PC-3 (cell line): ENCODE measurements at regions not wholly inside any gene's neighbourhood (a gene's known extent, or its start where the extent isn't known, plus 50 kb on each side); places are given as distances from the start of the nearest gene placed in this dataset.

ENCODE experiments used
- ATAC-seq: fragments of 200-7000 bp; cut with Tn5 transposase; 2 replicates; pipeline ENCODE4 v1.9.1; 2020; ENCODE audit warnings: mild to moderate bottlenecking, moderate library complexity
- BruUV-seq: library from RNA; stranded (reverse); fragments of 400-500 nt; replicated peaks from 2 replicates; lab custom pipeline; 2021; lab: Mats Ljungman, UMichigan
- CTCF ChIA-PET: fragments of 300-600 bp; sonication (Branson Sonifier 250); formaldehyde crosslinking; loops from one replicate; lab custom pipeline; 2022; ENCODE audit warnings: antibody characterized with exemption; lab: Charles Lee
- POLR2A ChIA-PET: fragments of 300-600 bp; sonication (Branson Sonifier 250); formaldehyde crosslinking; loops from one replicate; lab custom pipeline; 2022; ENCODE audit warnings: antibody characterized with exemption; ENCODE audit not compliant: unreplicated experiment; lab: Charles Lee
- DNase-seq: peaks from one replicate; pipeline ENCODE4 v3.0.0-alpha.2; 2015
- H2AFZ ChIP-seq: fragments of 300-600 bp; sonication (generic); 2 replicates; pipeline ENCODE4 v1.6.0; 2016; ENCODE audit warnings: antibody characterized with exemption, low read length
- H3F3A ChIP-seq: fragments of 300-600 bp; sonication (generic); one replicate; pipeline ENCODE4 v1.6.0; 2017; ENCODE audit warnings: antibody characterized with exemption, low read length, control low read depth, mild to moderate bottlenecking; ENCODE audit not compliant: unreplicated experiment
- H3K27ac ChIP-seq: fragments of 300-600 bp; sonication (generic); 2 replicates; pipeline ENCODE4 v1.5.1; 2016; ENCODE audit warnings: mild to moderate bottlenecking, low read length
- H3K27me3 ChIP-seq: fragments of 300-600 bp; sonication (generic); 2 replicates; pipeline ENCODE4 v1.6.1; 2016; ENCODE audit warnings: low read length, mixed read lengths
- H3K36me3 ChIP-seq: fragments of 300-600 bp; sonication (generic); 2 replicates; pipeline ENCODE4 v1.6.1; 2016; ENCODE audit warnings: low read depth, mixed run types, low read length, mixed read lengths
- H3K4me1 ChIP-seq: fragments of 300-600 bp; sonication (generic); 2 replicates; pipeline ENCODE4 v1.5.1; 2016; ENCODE audit warnings: low read length; ENCODE audit not compliant: insufficient read depth
- H3K4me2 ChIP-seq: fragments of 300-600 bp; sonication (generic); 2 replicates; pipeline ENCODE4 v1.6.0; 2016; ENCODE audit warnings: low read length
- H3K4me3 ChIP-seq: fragments of 300-600 bp; sonication (generic); 2 replicates; pipeline ENCODE4 v1.5.1; 2016; ENCODE audit warnings: mild to moderate bottlenecking, low read length, mixed read lengths
- H3K79me2 ChIP-seq: fragments of 300-600 bp; sonication (generic); 2 replicates; pipeline ENCODE4 v1.6.1; 2017; ENCODE audit warnings: low read length, mixed read lengths
- H3K9ac ChIP-seq: fragments of 300-600 bp; sonication (generic); 2 replicates; pipeline ENCODE4 v1.6.0; 2016; ENCODE audit warnings: mild to moderate bottlenecking, low read length
- H3K9me2 ChIP-seq: fragments of 300-600 bp; sonication (generic); replicated peaks from 2 replicates; pipeline ENCODE4 v1.6.1; 2016; ENCODE audit warnings: mixed run types, low read length, mixed read lengths
- H3K9me3 ChIP-seq: fragments of 300-600 bp; sonication (generic); 2 replicates; pipeline ENCODE4 v1.6.1; 2016; ENCODE audit warnings: low read length, mixed read lengths
- H4K20me1 ChIP-seq: fragments of 300-600 bp; sonication (generic); 2 replicates; pipeline ENCODE4 v1.6.1; 2016; ENCODE audit warnings: low read length, mixed read lengths
- CTCF ChIP-seq: fragments of 300-600 bp; sonication (generic); conservative IDR thresholded peaks from 2 replicates; pipeline ENCODE4 v1.5.1; 2017; ENCODE audit warnings: antibody characterized with exemption, low read depth, mild to moderate bottlenecking, low read length
- EZH2 ChIP-seq: fragments of 300-600 bp; sonication (generic); IDR thresholded peaks from one replicate; pipeline ENCODE4 v1.6.1; 2017; ENCODE audit warnings: antibody characterized with exemption, mild to moderate bottlenecking, low read length; ENCODE audit not compliant: unreplicated experiment
- EZH2phosphoT487 ChIP-seq: fragments of 300-600 bp; sonication (generic); IDR thresholded peaks from 2 replicates; pipeline ENCODE4 v1.6.1; 2018; ENCODE audit warnings: mild to moderate bottlenecking, antibody characterized with exemption, low read length, borderline replicate concordance
- intact Hi-C: fragments of 100-400 bp; cut with micrococcal nuclease; formaldehyde crosslinking; loops from 2 replicates; pipeline ENCODE4 v1.9.0; 2023

- H3K9ac ChIP-seq = peak overlapping the region; percentile 45
- intact Hi-C loops = loop anchor here (2.0 kb wide), 1 partner anchor 14 kb away; no protein-coding TSS in a partner anchor
- H3K9me2 ChIP-seq = no peaks in the 10 kb centered on the region
- H3K4me3 ChIP-seq = peak overlapping the region; percentile 56
- no peaks in the 10 kb centered on the region for H3K27me3 ChIP-seq
- 0 out of 2 replicates have a peak overlapping the region, but pooled peaks have one; percentile 24 for H2AFZ ChIP-seq
- peaks cover 44% of the 10 kb centered on the region for H3K4me1 ChIP-seq
- BruUV-seq = no TSS peak
- H3K36me3 ChIP-seq = no peaks in the 10 kb centered on the region; the same call in 1 of the 2 replicates
- ChIA-PET POLR2A (no interaction called here), CTCF (no interaction called here)
- TF ChIP-seq EZH2phosphoT487 = no peak
- no peak for TF ChIP-seq EZH2
- TF ChIP-seq CTCF = no peak
- H3K79me2 ChIP-seq = peaks cover 90% of the 10 kb centered on the region
- peak overlapping the region; percentile 84 for H3K4me2 ChIP-seq
- no peaks in the 10 kb centered on the region for H4K20me1 ChIP-seq
- DNase-seq = peak; percentile 78
- no peaks in the 10 kb centered on the region for H3F3A ChIP-seq
- H3K9me3 ChIP-seq = no peaks in the 10 kb centered on the region
- peak overlapping the region; percentile 54 for H3K27ac ChIP-seq
- ATAC-seq = no peak
Measured at GRCh38 chr1:198932351-198932991, 293.6 kb downstream of the PTPRC start.

GRCh38 chr1:198933515-198934222 is 294.8 kb downstream of the PTPRC start:
- peak overlapping the region; percentile 89 for H3K27ac ChIP-seq
- H2AFZ ChIP-seq = no peak overlapping the region
- intact Hi-C loops = loop anchor here (2.0 kb wide), 1 partner anchor 15 kb away; no protein-coding TSS in a partner anchor
- no peaks in the 10 kb centered on the region for H3K27me3 ChIP-seq
- ChIA-PET POLR2A (interaction anchor here (0.6 kb wide), 1 partner anchor 1550 kb away, joined by 4 read pairs; no protein-coding TSS in a partner anchor), CTCF (no interaction called here)
- H3K9me3 ChIP-seq = no peaks in the 10 kb centered on the region
- H3K36me3 ChIP-seq = no peaks in the 10 kb centered on the region; the same call in 1 of the 2 replicates
- BruUV-seq = no TSS peak
- peaks cover 83% of the 10 kb centered on the region for H3K79me2 ChIP-seq
- H3K4me2 ChIP-seq = peak overlapping the region; percentile 91
- peak overlapping the region; percentile 83 for H3K4me3 ChIP-seq
- H3K4me1 ChIP-seq = peaks cover 44% of the 10 kb centered on the region
- H3K9ac ChIP-seq = peak overlapping the region; percentile 69
- ATAC-seq = no peak
- TF ChIP-seq EZH2 = no peak
- TF ChIP-seq EZH2phosphoT487 = no peak
- no peak for TF ChIP-seq CTCF
- no peaks in the 10 kb centered on the region for H3F3A ChIP-seq
- H4K20me1 ChIP-seq = no peaks in the 10 kb centered on the region
- DNase-seq = no peak
- no peaks in the 10 kb centered on the region for H3K9me2 ChIP-seq
